BLaER1 (cell line): ENCODE measurements at regions not wholly inside any gene's neighbourhood (a gene's known extent, or its start where the extent isn't known, plus 50 kb on each side); places are given as distances from the start of the nearest gene placed in this dataset.

Source experiments
- H3K27ac ChIP-seq: shearing (Covaris generic); formaldehyde crosslinking; 2 replicates; pipeline ENCODE4 v1.8.1; 2022
- H3K27me3 ChIP-seq: shearing (Covaris generic); formaldehyde crosslinking; 2 replicates; pipeline ENCODE4 v1.8.1; 2022
- H3K36me3 ChIP-seq: shearing (Covaris generic); formaldehyde crosslinking; 2 replicates; pipeline ENCODE4 v1.8.1; 2022
- H3K4me1 ChIP-seq: shearing (Covaris generic); formaldehyde crosslinking; 2 replicates; pipeline ENCODE4 v1.8.1; 2022
- H3K4me2 ChIP-seq: shearing (Covaris generic); formaldehyde crosslinking; 2 replicates; pipeline ENCODE4 v1.8.1; 2022
- H3K4me3 ChIP-seq: shearing (Covaris generic); formaldehyde crosslinking; 2 replicates; pipeline ENCODE4 v1.8.1; 2022
- H3K9ac ChIP-seq: shearing (Covaris generic); formaldehyde crosslinking; 2 replicates; pipeline ENCODE4 v1.8.1; 2022
- H3K9me3 ChIP-seq: shearing (Covaris generic); formaldehyde crosslinking; 2 replicates; pipeline ENCODE4 v1.8.1; 2022
- H4K20me1 ChIP-seq: shearing (Covaris generic); formaldehyde crosslinking; 2 replicates; pipeline ENCODE4 v1.8.1; 2022
- Cebpa-rat ChIP-seq: shearing (Covaris generic); IDR thresholded peaks from 2 replicates; pipeline ENCODE4 v1.8.1; 2022

GRCh38 chr3:6182476-6182875, 678.4 kb upstream of the GRM7 start:
- no peak overlapping the region for H3K9ac ChIP-seq
- H3K36me3 ChIP-seq = no peaks in the 10 kb centered on the region
- no peak overlapping the region for H3K4me3 ChIP-seq
- TF ChIP-seq Cebpa-rat = no peak
- H3K9me3 ChIP-seq = no peaks in the 10 kb centered on the region
- no peaks in the 10 kb centered on the region for H4K20me1 ChIP-seq
- H3K4me2 ChIP-seq = no peak overlapping the region
- no peak overlapping the region for H3K27ac ChIP-seq
- H3K27me3 ChIP-seq = no peaks in the 10 kb centered on the region
- H3K4me1 ChIP-seq = no peaks in the 10 kb centered on the region

- Histone ChIP-seq H3K4me2 (no peak overlapping the region), H3K36me3 (no peaks in the 10 kb centered on the region), H4K20me1 (no peaks in the 10 kb centered on the region), H3K4me3 (no peak overlapping the region), H3K9me3 (no peaks in the 10 kb centered on the region), H3K27ac (no peak overlapping the region), H3K9ac (no peak overlapping the region), H3K4me1 (no peaks in the 10 kb centered on the region), H3K27me3 (no peaks in the 10 kb centered on the region)
- TF ChIP-seq Cebpa-rat = no peak
Observed at GRCh38 chr3:6182909-6183308, 678.0 kb upstream of the GRM7 start.

DNA sequence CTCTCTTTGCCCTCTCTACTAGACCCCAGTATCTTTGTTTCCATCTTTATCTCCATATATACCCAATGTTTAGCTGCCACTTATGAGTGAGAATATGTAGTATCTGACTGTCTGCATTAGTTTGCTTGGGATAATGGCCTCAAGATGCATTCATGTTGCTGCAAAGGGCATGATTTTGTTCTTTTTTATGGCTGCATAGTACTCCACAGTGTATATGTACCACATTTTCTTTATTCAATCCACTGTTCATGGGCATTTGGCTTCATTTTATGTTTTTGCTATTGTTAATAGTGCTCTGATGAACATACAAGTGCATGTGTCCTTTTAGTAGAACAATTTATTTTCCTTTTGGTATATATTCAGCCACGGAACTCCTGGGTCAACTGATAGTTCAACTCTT, 671.5 kb upstream of the GRM7 start:
- H3K9ac ChIP-seq = no peak overlapping the region
- H3K4me2 ChIP-seq = no peak overlapping the region
- H3K4me1 ChIP-seq = no peaks in the 10 kb centered on the region
- no peaks in the 10 kb centered on the region for H3K9me3 ChIP-seq
- no peaks in the 10 kb centered on the region for H3K27me3 ChIP-seq
- no peaks in the 10 kb centered on the region for H4K20me1 ChIP-seq
- H3K36me3 ChIP-seq = no peaks in the 10 kb centered on the region
- H3K4me3 ChIP-seq = no peak overlapping the region
- no peak for TF ChIP-seq Cebpa-rat
- H3K27ac ChIP-seq = no peak overlapping the region

GRCh38 chr3:6204891-6205290, 656.0 kb upstream of the GRM7 start:
- TF ChIP-seq Cebpa-rat = no peak
- no peak overlapping the region for H3K27ac ChIP-seq
- no peaks in the 10 kb centered on the region for H3K36me3 ChIP-seq
- H4K20me1 ChIP-seq = no peaks in the 10 kb centered on the region
- H3K9ac ChIP-seq = no peak overlapping the region
- no peaks in the 10 kb centered on the region for H3K4me1 ChIP-seq
- no peaks in the 10 kb centered on the region for H3K9me3 ChIP-seq
- no peak overlapping the region for H3K4me2 ChIP-seq
- no peak overlapping the region for H3K4me3 ChIP-seq
- no peaks in the 10 kb centered on the region for H3K27me3 ChIP-seq

DNA sequence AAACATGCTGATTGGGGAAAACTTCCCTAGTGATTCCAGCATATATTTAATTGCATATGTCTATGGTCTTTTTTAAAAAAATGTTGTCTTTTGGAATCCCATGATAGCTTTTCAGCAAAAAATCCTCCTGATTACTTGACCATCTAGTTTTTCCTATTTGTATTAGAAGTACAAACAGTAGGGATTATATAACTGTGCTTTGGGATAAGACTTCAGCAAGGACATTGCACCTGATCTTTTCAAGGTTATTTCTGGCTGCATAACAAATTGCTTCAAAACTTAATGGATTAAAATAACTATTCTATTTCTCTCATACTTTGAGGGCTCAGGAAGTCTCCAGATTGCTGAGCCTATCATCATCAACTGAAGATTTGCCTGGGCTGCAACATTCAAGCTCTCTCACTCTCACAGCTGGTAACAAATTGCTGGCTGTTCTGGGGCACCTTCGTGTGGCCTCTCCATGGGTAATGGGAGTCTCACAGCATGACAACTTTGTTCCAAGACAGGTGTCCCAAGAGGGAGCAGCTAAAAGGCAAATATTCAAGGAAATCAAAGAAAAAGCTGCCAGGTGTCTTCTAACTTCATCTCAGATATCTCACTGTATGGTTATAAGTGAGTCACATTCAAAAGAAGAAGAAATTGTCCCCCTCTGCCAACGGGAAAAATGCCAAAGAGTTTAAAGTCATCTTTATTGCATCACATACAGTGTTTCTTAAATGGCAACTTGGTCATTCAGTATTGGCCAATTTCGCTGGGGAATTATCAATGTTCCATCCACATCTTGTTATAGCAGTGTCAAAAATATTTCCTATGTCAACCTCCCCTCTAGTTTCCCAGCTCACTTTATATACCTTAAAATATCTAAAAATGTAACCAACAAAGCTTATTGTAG, 644.5 kb upstream of the GRM7 start:
- no peaks in the 10 kb centered on the region for H3K36me3 ChIP-seq
- H3K4me1 ChIP-seq = no peaks in the 10 kb centered on the region
- H3K27ac ChIP-seq = no peak overlapping the region
- no peak overlapping the region for H3K4me2 ChIP-seq
- no peak overlapping the region for H3K9ac ChIP-seq
- no peaks in the 10 kb centered on the region for H4K20me1 ChIP-seq
- H3K4me3 ChIP-seq = no peak overlapping the region
- no peak for TF ChIP-seq Cebpa-rat
- no peaks in the 10 kb centered on the region for H3K9me3 ChIP-seq
- H3K27me3 ChIP-seq = no peaks in the 10 kb centered on the region

DNA sequence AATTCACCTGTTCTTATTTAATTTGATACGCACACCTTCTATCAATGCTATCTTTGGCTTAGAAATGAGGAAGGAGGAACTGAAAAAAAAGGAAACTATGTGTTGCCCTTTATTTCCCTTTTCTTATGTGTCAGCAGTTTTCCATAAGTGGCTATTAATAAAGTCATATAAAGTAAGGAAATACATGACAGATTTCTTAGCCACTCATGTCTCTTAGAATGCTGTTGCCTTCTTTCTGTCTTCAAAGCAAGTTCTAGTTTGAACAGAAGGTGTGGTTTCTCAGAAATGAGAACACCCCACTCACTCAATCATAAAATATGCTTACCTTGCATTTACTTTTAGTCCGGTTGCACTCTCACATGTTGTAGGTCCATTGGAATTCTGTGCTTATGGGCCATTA, 640.5 kb upstream of the GRM7 start:
- Histone ChIP-seq H3K4me3 (no peak overlapping the region), H3K9ac (no peak overlapping the region), H3K4me1 (no peaks in the 10 kb centered on the region), H3K27ac (no peak overlapping the region), H4K20me1 (no peaks in the 10 kb centered on the region), H3K36me3 (no peaks in the 10 kb centered on the region), H3K27me3 (no peaks in the 10 kb centered on the region), H3K9me3 (no peaks in the 10 kb centered on the region), H3K4me2 (no peak overlapping the region)
- no peak for TF ChIP-seq Cebpa-rat

GRCh38 chr3:6222069-6222468, 638.8 kb upstream of the GRM7 start:
- Histone ChIP-seq H4K20me1 (no peaks in the 10 kb centered on the region), H3K4me2 (no peak overlapping the region), H3K4me1 (no peaks in the 10 kb centered on the region), H3K36me3 (no peaks in the 10 kb centered on the region), H3K4me3 (no peak overlapping the region), H3K27ac (no peak overlapping the region), H3K9ac (no peak overlapping the region), H3K9me3 (no peaks in the 10 kb centered on the region), H3K27me3 (no peaks in the 10 kb centered on the region)
- TF ChIP-seq Cebpa-rat = no peak

GRCh38 chr3:6223572-6223971, 637.3 kb upstream of the GRM7 start:
- H3K4me1 ChIP-seq = no peaks in the 10 kb centered on the region
- no peak for TF ChIP-seq Cebpa-rat
- no peaks in the 10 kb centered on the region for H3K27me3 ChIP-seq

GRCh38 chr3:6228958-6229683, 631.8 kb upstream of the GRM7 start:
- Histone ChIP-seq H3K4me3 (no peak overlapping the region), H3K4me2 (no peak overlapping the region), H3K36me3 (no peaks in the 10 kb centered on the region), H3K27me3 (no peaks in the 10 kb centered on the region), H3K4me1 (no peaks in the 10 kb centered on the region), H3K27ac (no peak overlapping the region), H4K20me1 (no peaks in the 10 kb centered on the region), H3K9ac (no peak overlapping the region), H3K9me3 (no peaks in the 10 kb centered on the region)
- no peak for TF ChIP-seq Cebpa-rat

More at GRCh38 chr3:6223572-6223971, 637.3 kb upstream of the GRM7 start:
- no peaks in the 10 kb centered on the region for H3K9me3 ChIP-seq
- H3K4me2 ChIP-seq = no peak overlapping the region
- H3K27ac ChIP-seq = no peak overlapping the region
- no peaks in the 10 kb centered on the region for H4K20me1 ChIP-seq
- H3K4me3 ChIP-seq = no peak overlapping the region
- H3K36me3 ChIP-seq = no peaks in the 10 kb centered on the region
- no peak overlapping the region for H3K9ac ChIP-seq

- no peak overlapping the region for H3K4me2 ChIP-seq
- no peak for TF ChIP-seq Cebpa-rat
- no peak overlapping the region for H3K4me3 ChIP-seq
- H4K20me1 ChIP-seq = no peaks in the 10 kb centered on the region
- H3K36me3 ChIP-seq = no peaks in the 10 kb centered on the region
- H3K4me1 ChIP-seq = no peaks in the 10 kb centered on the region
- H3K27me3 ChIP-seq = no peaks in the 10 kb centered on the region
- no peak overlapping the region for H3K27ac ChIP-seq
- no peak overlapping the region for H3K9ac ChIP-seq
- no peaks in the 10 kb centered on the region for H3K9me3 ChIP-seq
Observed at GRCh38 chr3:6229778-6230410, 631.0 kb upstream of the GRM7 start.
